ENCODE measurements at regions not wholly inside any gene's neighbourhood (a gene's known extent, or its start where the extent isn't known, plus 50 kb on each side); places are given as distances from the start of the nearest gene placed in this dataset.

DNA sequence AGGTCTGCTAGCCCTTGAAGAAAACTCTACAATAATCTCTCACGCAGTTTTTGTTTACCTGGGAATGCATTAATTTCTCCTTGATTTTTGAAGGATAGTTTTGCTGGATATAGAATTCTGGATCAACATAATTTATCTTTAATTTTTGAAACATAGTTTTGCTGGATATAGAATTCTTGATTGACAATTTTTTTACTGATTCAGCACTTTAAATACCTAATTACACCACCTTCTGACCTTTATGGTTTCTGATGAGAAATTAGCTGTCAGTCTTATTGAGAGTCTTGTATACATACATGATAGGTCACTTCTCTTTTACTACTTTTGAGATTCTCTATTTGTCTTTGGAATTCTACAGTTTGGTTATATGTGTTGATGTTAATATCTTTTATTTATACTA is 741.6 kb downstream of the FGF9 start:
- 86 to 95% (median 94%) methylated on average over 1 of the region's 1 CpG for WGBS, 4 donors
- H3K27ac ChIP-seq: no peak overlapping the region
- TF ChIP-seq, protein P1, sequence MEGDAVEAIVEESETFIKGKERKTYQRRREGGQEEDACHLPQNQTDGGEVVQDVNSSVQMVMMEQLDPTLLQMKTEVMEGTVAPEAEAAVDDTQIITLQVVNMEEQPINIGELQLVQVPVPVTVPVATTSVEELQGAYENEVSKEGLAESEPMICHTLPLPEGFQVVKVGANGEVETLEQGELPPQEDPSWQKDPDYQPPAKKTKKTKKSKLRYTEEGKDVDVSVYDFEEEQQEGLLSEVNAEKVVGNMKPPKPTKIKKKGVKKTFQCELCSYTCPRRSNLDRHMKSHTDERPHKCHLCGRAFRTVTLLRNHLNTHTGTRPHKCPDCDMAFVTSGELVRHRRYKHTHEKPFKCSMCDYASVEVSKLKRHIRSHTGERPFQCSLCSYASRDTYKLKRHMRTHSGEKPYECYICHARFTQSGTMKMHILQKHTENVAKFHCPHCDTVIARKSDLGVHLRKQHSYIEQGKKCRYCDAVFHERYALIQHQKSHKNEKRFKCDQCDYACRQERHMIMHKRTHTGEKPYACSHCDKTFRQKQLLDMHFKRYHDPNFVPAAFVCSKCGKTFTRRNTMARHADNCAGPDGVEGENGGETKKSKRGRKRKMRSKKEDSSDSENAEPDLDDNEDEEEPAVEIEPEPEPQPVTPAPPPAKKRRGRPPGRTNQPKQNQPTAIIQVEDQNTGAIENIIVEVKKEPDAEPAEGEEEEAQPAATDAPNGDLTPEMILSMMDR (IDR thresholded peaks at IDR 0.05): no peak
- TF ChIP-seq POLR2A (IDR thresholded peaks at IDR 0.05): no peak
- H3K27me3 ChIP-seq: no peaks in the 10 kb centered on the region
- ATAC-seq (no peak), DNase-seq (no peak)
- intact Hi-C loops (cut with DNase I): no loop called here
- H3K36me3 ChIP-seq: no peaks in the 10 kb centered on the region
- no peak overlapping the region for H3K4me3 ChIP-seq
- no peaks in the 10 kb centered on the region for H3K4me1 ChIP-seq
- H3K9me3 ChIP-seq: peaks cover 0 to 40% (median 24%) of the 10 kb centered on the region in 12 donors

DNA sequence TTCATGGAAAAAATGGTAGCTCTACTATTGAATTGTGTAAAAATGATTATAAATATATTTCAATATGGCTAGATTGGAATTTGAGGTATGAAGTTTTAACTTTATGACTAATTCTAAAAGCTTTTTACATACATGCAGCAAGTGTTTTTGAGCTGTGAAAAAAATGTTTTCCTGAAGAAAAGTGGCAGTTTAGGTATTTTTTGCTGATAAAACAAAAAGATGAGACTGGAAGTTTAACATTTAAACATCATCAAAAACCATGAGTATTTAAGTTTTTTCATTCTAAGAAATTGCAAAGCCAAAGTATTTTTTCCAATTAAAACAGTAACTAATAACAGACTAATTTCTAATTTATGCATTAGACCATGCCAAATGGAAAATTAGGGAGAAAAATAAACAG is 751.1 kb downstream of the FGF9 start:
- Histone ChIP-seq H3K27me3 (no peaks in the 10 kb centered on the region), H3K4me3 (no peak overlapping the region), H3K27ac (no peak overlapping the region), H3K9me3 (no peaks in the 10 kb centered on the region), H3K36me3 (no peaks in the 10 kb centered on the region), H3K4me1 (peaks cover 0 to 15% (median 1%) of the 10 kb centered on the region in 12 donors)
- ATAC-seq (no peak), DNase-seq (no peak)
- intact Hi-C loops (cut with DNase I): loop anchor here in 2 of 10 donors (10.0 kb wide), 1 partner anchor 747 kb away; the partner anchor contains the start of gene FGF9 (in 2 of the 2)
- no peak for TF ChIP-seq POLR2A (IDR thresholded peaks at IDR 0.05)
- TF ChIP-seq, protein P1 (IDR thresholded peaks at IDR 0.05): no peak

DNA sequence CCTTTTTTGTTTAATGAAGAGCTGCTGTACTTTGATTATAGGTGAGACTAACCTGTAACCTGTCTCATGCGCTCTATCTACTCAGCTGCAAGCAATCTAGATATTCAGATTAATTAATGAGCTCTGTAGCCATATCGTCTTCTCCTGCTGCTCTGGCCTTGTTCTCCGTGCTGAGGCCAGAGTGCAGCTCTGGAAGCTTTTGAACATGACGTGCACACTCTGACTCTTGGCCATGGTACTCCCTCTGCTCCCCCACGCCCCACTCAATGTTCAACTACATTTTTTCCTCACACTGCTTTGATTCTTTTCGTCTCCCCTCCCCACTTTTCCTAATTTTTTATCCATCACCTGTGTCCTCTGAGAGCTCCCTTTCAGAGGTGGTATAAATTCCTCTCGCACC is 751.8 kb downstream of the FGF9 start:
- intact Hi-C loops (cut with DNase I): loop anchor here in 2 of 10 donors (10.0 kb wide), 1 partner anchor 748 kb away; the partner anchor contains the start of gene FGF9 (in 2 of the 2)
- peak in 2 of 4 donors; percentile 37 to 50 for ATAC-seq
- WGBS, 4 donors: 64 to 73% (median 66%) methylated on average over 7 of the region's 7 CpGs

DNA sequence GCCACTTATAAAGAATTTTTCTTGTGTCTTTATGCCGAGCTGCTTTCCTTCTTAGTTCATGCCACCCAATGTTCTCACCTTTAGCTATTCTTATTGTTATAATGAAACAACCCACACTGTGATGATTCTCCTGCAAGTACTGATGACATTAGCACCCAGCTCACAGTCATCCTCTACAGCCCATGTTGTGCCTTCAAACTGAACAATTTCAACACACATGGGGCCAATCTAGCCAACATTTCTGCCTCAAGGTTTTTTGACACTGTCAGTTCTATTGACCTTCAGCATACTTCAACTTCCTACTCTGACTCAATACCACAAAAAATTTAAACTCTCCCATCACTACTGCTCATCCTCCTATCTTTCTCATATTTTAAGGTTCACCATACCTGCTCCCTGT is 752.4 kb downstream of the FGF9 start:
- Histone ChIP-seq H3K4me1 (peaks cover 0 to 26% (median 4%) of the 10 kb centered on the region in 12 donors), H3K27me3 (no peaks in the 10 kb centered on the region), H3K9me3 (no peaks in the 10 kb centered on the region), H3K27ac (peak overlapping the region in 1 of 12 donors; percentile 1), H3K4me3 (no peak overlapping the region), H3K36me3 (no peaks in the 10 kb centered on the region)
- intact Hi-C loops (cut with DNase I): loop anchor here in 2 of 10 donors (10.0 kb wide), 1 partner anchor 748 kb away; the partner anchor contains the start of gene FGF9 (in 2 of the 2)
- ATAC-seq (no peak), DNase-seq (no peak)
- TF ChIP-seq POLR2A (IDR thresholded peaks at IDR 0.05): no peak
- TF ChIP-seq, protein P1 (IDR thresholded peaks at IDR 0.05): no peak
- 80 to 90% (median 84%) methylated on average over 1 of the region's 1 CpG for WGBS, 4 donors

More for the DNA sequence above, 751.8 kb downstream of the FGF9 start:
- peak in 1 of 5 donors; percentile 25 for DNase-seq
- Histone ChIP-seq H3K36me3 (no peaks in the 10 kb centered on the region), H3K4me3 (no peak overlapping the region), H3K4me1 (peaks cover 0 to 22% (median 3%) of the 10 kb centered on the region in 12 donors), H3K9me3 (no peaks in the 10 kb centered on the region), H3K27me3 (no peaks in the 10 kb centered on the region), H3K27ac (peak overlapping the region in 1 of 12 donors; percentile 1)
- no peak for TF ChIP-seq POLR2A (IDR thresholded peaks at IDR 0.05)
- TF ChIP-seq, protein P1 (IDR thresholded peaks at IDR 0.05): no peak
